ENCODE measurements at regions not wholly inside any gene's neighbourhood (a gene's known extent, or its start where the extent isn't known, plus 50 kb on each side); places are given as distances from the start of the nearest gene placed in this dataset.

- Histone ChIP-seq H3K27me3 (no peaks in the 10 kb centered on the region), H3K4me1 (no peaks in the 10 kb centered on the region), H3K27ac (no peak overlapping the region), H3K9me3 (no peaks in the 10 kb centered on the region), H3K36me3 (no peaks in the 10 kb centered on the region), H3K4me3 (no peak overlapping the region)
- no peak for TF ChIP-seq CTCF (IDR thresholded peaks at IDR 0.05)
- DNase-seq (ENCODE audit: low spot score), result no peak
Observed at GRCh38 chr9:119601632-119602031, 232.4 kb upstream of the BRINP1 start.

GRCh38 chr9:119597499-119597898 lies 228.3 kb upstream of the BRINP1 start:
- Histone ChIP-seq H3K4me1 (no peaks in the 10 kb centered on the region), H3K27ac (no peak overlapping the region), H3K27me3 (no peaks in the 10 kb centered on the region), H3K4me3 (no peak overlapping the region), H3K9me3 (no peaks in the 10 kb centered on the region), H3K36me3 (no peaks in the 10 kb centered on the region)
- DNase-seq (ENCODE audit: low spot score), result no peak
- TF ChIP-seq CTCF (IDR thresholded peaks at IDR 0.05), result no peak

DNA sequence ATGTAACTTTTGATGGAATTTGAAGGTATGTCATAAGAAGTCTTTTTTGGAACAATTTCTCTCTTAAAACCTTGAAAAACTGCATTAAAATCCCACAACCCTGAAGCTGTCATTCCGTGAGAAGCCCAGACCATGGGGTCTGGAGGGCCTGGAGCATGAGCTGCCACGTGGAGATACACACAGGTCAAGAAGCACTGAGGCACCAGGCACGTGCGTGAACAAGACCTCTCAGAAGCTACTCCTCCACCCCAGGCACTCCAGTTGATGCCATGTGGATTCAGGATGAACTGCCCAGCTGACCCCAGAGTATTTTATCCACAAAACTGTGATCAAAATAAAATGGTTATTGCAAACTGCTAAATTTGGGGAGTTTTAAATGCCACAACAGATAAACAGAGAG lies 227.5 kb upstream of the BRINP1 start:
- H3K27me3 ChIP-seq, result no peaks in the 10 kb centered on the region
- no peak for DNase-seq (ENCODE audit: low spot score)
- no peaks in the 10 kb centered on the region for H3K4me1 ChIP-seq
- TF ChIP-seq CTCF (IDR thresholded peaks at IDR 0.05), result no peak
- no peaks in the 10 kb centered on the region for H3K36me3 ChIP-seq
- H3K9me3 ChIP-seq, result no peaks in the 10 kb centered on the region
- no peak overlapping the region for H3K4me3 ChIP-seq
- no peak overlapping the region for H3K27ac ChIP-seq

DNA sequence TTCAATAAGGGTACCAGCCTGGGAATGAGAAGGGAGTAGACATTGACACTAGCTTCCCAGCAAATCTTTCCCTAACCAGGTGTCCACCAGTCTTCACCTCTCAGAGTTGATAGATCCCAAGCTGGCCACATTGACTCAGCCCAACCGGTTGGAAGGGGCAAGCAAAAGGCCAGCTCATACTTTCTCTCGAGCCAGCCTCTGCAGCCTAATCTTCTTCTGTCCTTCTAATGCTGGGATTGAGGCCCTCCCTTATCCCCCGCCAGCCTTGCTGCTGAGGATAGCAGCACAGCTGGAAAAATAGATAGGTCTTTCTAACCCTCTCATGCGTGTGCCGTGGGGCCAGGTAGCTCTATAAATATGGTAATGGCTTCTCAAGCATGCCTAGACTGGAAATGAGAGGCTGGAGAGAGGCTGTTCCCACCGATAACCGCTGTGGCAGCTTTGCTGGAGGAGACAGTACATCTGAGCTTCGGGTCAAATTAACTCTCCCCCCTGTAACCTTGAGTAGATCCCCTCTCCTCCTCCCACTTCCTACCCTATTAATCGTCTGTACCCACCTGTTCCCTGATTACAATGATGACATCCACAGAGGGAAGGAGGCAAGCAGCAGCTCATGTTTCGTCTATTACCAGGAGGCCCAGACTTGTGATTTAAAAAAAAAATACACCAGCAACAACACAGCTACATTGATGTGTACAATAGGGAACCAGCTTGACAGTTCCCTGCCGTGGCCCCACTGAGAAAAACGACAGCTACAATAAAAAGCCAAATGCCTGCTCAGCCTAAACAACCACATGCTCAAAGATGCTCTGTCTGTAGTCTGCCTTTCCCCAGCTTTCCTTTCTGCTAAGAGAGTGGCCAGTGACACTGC lies 219.9 kb upstream of the BRINP1 start:
- H3K9me3 ChIP-seq, result no peaks in the 10 kb centered on the region
- H3K36me3 ChIP-seq, result no peaks in the 10 kb centered on the region
- no peak overlapping the region for H3K27ac ChIP-seq
- H3K4me1 ChIP-seq, result no peaks in the 10 kb centered on the region
- no peak overlapping the region for H3K4me3 ChIP-seq
- H3K27me3 ChIP-seq, result no peaks in the 10 kb centered on the region
- TF ChIP-seq CTCF (IDR thresholded peaks at IDR 0.05), result no peak
- no peak for DNase-seq (ENCODE audit: low spot score)

DNA sequence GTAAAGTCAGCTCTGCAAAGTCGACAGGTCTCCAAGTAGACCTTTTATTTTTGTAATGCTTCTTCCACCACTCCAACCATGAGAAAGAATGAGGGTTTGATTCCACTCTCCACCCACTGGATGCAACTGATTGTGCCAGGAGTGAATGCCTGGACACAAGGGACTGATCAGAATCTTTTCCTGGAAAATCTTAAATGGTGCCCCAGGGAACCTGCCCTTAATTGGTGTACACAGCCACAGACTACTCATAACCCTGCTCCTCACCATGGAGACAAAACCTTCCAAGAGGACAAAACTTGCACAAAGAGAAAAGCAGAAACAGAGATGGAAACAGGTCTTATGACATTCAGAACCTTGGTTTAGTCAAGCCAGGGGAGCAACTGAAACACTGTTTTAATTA lies 208.6 kb upstream of the BRINP1 start:
- Histone ChIP-seq H3K4me3 (no peak overlapping the region), H3K4me1 (no peaks in the 10 kb centered on the region), H3K36me3 (no peaks in the 10 kb centered on the region), H3K27me3 (no peaks in the 10 kb centered on the region), H3K27ac (no peak overlapping the region), H3K9me3 (no peaks in the 10 kb centered on the region)
- no peak for DNase-seq (ENCODE audit: low spot score)
- no peak for TF ChIP-seq CTCF (IDR thresholded peaks at IDR 0.05)

- Histone ChIP-seq H3K36me3 (no peaks in the 10 kb centered on the region), H3K4me1 (peaks cover 0 to 8% of the 10 kb centered on the region in 2 donors), H3K27ac (no peak overlapping the region), H3K27me3 (no peaks in the 10 kb centered on the region), H3K4me3 (no peak overlapping the region), H3K9me3 (no peaks in the 10 kb centered on the region)
- DNase-seq (ENCODE audit: low spot score), result no peak
- TF ChIP-seq CTCF (IDR thresholded peaks at IDR 0.05), result no peak
Observed at GRCh38 chr9:119559986-119560385, 190.8 kb upstream of the BRINP1 start.

Measured in right atrium auricular region (tissue), 2 donors.